ENCODE measurements at regions not wholly inside any gene's neighbourhood (a gene's known extent, or its start where the extent isn't known, plus 50 kb on each side); places are given as distances from the start of the nearest gene placed in this dataset.

GRCh38 chr1:57655161-57655560 is 231.3 kb upstream of the DAB1 start:
- TF ChIP-seq CTCF (IDR thresholded peaks at IDR 0.05) (no peak), POLR2A (IDR thresholded peaks at IDR 0.05) (no peak)

All from body of pancreas (tissue), 4 donors.